Amygdala (tissue), 56 donors: ENCODE measurements at regions not wholly inside any gene's neighbourhood (a gene's known extent, or its start where the extent isn't known, plus 50 kb on each side); places are given as distances from the start of the nearest gene placed in this dataset.

Source experiments
- DNase-seq, 56 donors: peaks; one replicate each; lab custom pipeline; 2025; lab: John Stamatoyannopoulos, UW

DNA sequence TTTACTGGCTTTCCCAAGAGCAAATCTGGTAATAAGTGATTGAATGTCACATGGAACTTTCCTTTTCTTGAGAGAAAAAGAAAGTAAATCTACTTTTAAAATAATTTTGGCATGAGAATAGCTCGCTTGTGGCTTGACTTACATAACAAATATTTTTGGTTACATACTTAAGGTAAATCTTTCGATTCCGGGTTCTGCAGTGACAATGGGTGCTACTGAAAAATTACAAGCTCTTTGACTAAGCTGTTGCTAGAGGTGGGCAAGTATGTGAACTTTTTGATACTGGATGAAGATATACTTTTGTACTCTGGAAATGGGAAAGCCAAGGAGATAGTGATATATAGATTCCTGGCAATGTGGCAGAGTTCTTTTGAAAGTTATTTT lies 51.9 kb upstream of the OTOL1 start:
- no peak for DNase-seq

DNA sequence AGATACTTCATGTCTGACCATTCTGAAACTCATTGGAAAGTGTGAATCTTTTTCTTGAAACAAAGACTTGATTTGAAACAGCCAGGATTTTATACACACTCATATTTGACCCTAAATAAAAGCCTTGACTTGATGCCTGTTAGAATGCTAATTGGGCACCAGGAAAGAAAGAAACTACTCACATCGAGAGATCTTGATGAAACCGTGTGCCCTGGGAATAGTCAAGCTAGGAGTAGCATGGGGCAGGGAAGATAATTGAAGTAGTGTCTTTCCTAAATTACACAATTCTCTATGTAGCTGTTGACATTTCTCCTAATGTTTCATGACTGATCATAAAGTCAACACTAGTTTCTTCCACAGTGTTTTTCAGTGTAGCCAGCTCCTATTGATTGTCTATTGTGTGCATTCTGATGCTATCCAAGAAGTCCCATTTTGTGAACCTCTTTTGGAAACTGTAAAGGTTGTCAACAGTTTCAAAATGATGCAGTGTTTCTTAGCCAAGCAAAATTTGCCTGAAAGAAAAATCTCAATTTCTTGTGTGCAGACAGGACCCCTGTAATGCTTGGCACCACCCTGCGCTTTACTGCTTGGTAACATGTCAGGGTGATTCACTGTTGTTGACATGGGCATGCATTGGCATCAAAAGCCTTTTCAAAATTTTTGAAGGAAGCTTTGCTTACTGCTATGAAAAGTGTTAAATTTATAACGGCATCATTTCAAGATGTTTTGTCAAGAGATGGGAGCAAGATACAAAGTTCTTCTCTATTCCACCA lies 52.5 kb upstream of the OTOL1 start:
- DNase-seq: no peak

DNA sequence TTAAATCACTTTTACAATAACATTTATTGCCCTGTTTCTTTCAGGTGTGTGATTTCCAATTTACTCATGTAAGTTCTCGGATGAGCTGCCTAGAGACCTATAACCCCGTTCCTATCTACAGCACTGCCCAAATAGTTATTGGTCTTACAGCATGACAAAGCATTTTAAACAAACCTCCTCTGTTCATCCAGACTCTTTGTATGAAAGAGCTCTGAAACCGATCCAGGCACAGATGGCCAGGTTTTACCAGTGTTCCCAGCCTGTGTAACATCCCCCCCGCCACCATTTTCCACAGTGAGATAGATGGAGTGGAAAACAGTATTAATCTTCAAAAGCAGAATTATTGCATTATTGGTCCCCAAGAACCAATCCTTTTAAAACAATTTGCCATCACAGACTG lies 59.0 kb upstream of the SPTSSB start:
- peak in 1 of 56 donors; percentile 3 for DNase-seq

DNA sequence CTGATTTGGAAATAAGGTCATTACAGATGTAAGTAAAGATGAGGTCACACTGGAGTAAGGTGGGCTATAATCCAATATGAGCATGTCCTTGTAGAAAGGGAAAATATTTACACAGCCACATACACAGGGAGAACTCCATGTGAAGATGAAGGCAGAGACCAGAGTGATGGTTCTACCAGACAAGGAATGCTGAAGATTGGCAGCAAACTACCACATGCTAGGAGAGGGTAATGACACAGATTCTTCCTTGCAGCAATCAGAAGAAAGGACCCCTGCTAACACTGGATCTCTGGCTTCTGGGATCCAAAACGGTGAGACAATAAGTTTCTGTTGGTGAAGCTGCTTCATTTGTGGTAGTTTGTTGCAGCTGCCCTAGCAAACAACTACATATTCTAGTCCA lies 56.0 kb upstream of the SPTSSB start:
- no peak for DNase-seq

DNA sequence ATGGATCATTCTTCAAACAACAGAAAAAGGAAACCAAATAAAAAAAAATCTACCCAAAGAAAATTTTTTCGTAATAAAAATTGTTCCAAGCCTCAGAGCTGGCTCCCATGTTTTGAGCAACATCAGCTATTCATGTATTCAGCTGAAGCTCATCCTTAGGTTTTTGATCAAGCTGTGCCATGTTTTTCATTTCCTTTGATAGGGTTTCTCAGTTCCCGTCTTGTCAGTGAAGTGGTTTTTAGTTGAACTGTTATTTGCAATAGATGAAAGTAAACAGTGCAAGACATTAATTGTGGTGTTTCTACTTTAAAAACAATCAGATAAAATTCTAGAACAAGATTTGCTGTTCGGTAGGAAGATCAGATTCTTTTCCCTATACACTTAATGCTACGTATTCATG lies 55.4 kb upstream of the SPTSSB start:
- no peak for DNase-seq

DNA sequence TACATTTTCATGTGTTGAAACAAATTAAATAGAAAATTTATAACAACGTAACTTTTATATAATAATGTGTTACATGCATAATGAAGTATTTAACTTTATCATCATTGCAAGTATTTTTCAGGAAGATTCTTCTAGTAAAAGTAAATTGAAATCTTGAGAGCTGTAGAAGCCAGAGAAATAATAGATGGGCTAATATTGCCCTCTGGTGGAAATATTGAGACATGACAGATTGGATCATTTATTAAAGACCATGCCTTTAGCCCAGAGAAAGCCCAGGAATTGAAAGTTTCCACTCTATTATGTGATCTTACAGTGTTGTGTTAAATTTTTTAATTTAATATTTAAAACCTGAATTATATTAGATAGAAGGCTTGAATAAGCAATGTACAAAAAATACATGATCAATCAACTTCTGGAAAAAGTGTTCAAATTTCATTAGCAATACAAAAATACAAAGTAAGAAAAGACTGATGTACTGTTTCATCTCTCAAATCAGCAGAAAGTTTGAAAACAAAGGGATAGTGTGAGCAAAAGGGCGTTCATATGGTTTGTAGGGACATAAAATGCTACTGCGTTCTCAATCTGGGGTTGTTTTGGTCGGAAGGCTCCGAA lies 52.7 kb upstream of the SPTSSB start:
- DNase-seq: peak in 1 of 56 donors; percentile 52

DNA sequence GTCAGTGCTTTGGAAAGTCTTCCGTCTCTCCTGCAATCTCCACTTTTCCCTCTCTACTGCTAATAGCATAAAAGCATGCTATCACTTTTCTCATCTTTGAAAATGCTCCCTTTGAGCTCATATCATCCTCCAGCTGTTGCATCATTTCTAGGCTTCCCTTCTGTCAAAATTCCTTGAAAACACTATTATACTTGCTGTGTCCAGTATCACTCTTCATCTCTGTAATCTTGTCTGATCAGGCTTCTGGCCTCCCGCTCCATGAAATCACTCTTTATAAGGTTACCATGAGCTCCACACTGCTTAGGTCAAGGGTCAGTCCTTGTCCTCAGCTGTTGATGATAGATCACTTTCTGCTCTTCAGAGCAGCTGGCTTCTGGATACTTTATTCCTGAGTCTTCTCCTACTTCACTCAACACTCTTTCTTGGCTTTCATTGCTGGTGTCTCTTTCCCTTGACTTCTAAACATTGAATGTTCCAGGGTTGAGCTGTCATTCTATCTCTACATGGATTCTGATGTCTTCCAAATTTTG lies 50.9 kb upstream of the SPTSSB start:
- DNase-seq: no peak
